G401 (cell line): ENCODE measurements at regions not wholly inside any gene's neighbourhood (a gene's known extent, or its start where the extent isn't known, plus 50 kb on each side); places are given as distances from the start of the nearest gene placed in this dataset.
"Not testable (repeated sequence)": the region's sequence is repeated elsewhere in the genome, so short reads cannot be mapped to it uniquely, and the experiment has no call there.

Experiments used
- DNase-seq: peaks from one replicate; pipeline ENCODE4 v3.0.0-alpha.2; 2015; ENCODE audit warnings: low spot score
- in situ Hi-C: cut with HindIII; loops from 2 replicates; pipeline ENCODE4 v1.10.0; 2016; ENCODE audit warnings: low sequenced_read_pairs, mixed read lengths

DNA sequence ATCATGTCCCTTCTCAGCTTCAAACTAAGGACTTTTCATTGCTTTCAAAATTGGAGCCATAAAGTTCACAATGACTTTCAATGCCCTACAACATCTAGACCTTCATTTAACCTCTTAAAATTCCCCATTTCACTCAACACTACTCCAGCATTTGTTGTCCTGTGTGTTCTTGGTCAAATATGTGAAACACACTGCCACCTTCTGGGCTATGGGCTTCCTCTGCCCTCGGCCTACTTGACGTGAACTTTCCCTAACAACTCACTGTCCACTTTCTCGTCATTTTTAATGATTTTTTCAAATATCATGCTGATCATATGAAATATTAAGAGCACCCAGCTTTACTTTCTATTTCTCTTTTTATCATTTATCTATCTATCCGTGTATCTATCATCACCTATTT lies 2018.4 kb downstream of the NCAM2 start:
- in situ Hi-C loops: no loop called here
- no peak for DNase-seq

DNA sequence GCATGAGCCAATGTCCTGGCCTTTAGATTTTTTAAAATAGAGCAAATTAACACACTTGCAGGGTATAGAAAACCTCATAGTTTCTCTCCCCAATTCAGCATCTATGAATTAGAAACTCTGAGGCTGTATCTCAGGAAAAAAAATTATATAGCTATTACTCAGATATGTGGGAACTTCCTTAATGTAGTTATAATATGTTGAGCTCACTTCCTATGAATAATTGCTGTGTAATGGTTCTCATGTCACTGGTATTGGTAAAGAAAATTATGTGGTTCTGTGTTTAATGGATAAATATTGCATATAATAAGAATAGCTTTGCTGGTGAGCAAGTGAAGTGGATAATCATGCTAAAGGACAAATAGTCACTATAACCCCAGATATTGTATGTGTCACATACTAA lies 2019.8 kb downstream of the NCAM2 start:
- in situ Hi-C loops: no loop called here
- no peak for DNase-seq

DNA sequence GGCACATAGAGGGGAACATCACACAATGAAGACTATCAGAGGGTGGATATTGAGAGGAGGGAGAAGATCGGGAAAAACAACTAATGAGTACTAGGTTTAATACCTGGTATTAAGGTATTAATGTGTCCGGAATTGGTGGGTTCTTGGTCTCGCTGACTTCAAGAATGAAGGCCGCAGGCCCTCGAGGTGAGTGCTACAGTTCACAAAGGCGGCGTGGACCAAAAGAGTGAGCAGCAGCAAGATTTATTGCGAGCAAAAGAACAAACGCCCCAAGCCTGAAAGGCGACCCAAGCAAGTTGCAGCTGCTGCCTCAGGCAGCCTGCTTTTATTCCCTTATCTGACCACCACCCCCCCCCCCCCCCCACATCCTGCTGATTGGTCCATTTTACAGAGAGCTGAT lies 2022.8 kb downstream of the NCAM2 start:
- in situ Hi-C loops: no loop called here
- DNase-seq: no peak

DNA sequence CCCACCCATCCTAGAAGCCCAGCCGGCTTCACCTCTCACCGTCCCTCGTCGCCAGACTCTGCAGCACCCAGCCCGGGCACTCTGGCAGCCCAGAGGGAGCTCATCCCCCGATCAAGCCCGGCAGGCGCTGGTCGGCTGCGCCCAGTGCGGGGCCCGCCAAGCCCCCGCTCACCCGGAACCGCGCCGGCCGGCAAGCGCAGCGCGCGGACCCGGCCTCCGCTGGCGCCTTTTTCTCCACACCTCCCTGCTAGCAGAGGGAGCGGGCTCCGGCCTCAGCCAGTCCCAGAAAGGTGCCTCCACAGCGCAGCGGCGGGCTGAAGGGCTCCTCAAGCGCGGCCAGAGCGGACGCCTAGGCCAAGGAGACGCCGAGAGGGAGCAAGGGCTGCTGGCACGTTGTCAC lies 2023.3 kb downstream of the NCAM2 start:
- DNase-seq: no peak
- in situ Hi-C loops: no loop called here

DNA sequence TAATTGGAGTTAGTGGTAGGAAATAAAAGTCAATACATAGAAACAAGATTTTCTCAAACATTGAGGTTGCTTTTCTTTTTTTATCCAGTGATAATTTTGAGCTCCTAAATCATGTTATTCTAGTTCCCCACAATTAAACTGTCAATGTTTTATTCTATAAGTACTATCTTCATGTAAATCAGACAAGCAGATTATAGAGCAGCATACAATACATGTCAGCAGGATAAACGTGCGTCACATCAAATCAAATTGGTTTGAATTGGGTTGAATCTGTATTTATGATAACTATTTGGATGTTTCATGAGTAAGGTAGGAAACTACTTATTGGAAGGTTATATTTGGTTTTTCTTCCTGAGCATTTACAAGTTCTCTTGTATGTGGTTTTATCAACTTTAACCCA lies 2028.7 kb downstream of the NCAM2 start:
- no peak for DNase-seq
- in situ Hi-C loops: no loop called here

DNA sequence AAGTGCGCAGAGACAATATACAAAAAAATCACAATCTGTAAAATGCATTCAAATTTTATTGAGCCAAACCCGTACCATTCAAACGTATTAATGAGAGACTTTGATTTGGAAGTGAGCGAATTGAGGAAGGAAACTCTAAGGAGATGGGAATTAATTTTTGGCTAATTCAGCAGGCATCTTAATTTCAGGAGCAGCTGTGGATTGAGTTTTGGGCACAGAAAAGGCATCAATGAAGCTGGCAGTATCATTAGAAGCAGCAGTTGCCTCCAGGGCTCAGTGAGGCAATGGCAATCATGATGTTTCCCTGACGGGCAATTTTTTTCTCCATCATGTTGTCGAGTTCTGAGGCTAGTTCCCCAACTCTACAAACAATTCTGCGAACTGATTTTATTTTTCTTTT lies 2041.6 kb downstream of the NCAM2 start:
- in situ Hi-C loops: no loop called here
- DNase-seq: no peak

DNA sequence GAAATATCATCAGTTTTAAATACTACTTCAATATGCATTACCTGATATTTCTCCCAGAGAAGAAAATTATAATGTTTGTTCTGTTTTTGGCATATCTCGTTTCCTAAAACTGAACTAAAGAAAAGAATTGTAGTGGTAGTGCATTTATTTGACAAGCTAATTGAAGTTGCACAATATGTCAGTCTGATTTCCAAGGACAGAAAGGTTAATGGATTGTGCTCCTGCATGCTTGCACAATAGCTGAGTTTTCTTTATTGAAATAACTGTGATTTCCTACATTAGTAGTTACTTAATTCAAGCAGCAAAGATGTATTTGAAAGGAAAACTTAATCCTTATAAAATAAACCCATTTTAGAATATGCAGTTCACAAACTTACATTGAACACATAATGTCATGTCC lies 2047.7 kb downstream of the NCAM2 start:
- no peak for DNase-seq
- in situ Hi-C loops: no loop called here

DNA sequence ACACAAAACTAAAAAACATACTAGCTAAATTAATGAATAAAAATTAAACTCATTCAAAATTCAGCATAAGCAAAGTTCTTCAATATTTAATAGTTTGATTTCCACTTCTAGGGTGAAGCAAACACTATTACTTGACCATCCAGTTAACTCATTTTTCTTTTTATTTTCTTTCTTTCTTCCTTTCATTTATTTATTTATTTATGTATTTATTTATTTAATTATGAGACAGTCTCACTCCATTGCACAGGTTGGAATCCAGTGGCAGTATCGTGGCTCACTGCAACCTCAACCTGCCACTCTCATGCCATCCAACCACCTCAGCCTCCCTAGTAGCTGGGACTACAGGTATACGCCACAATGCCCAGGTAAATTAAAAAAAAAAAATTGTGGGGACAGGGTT lies 2069.5 kb downstream of the NCAM2 start:
- no peak for DNase-seq
- in situ Hi-C loops: no loop called here

DNA sequence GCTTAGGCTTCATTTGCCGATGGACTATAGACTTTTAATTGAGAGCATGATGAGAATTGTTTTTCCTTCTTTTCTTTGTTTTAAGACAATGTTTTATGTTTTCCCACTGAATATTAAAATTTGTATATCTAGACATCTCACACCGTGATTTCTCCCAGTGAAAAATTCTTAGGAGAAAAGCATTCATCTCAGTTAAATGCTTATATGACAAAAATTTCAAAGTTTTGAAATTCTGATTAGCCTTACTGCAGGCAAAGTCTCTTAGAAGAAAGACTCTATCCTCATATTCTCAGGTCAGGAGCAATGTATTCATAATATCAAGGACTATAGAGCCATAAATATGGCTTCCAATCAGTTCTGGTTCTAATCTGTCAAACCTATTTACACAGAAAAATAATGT lies 2085.0 kb downstream of the NCAM2 start:
- in situ Hi-C loops: no loop called here
- no peak for DNase-seq

DNA sequence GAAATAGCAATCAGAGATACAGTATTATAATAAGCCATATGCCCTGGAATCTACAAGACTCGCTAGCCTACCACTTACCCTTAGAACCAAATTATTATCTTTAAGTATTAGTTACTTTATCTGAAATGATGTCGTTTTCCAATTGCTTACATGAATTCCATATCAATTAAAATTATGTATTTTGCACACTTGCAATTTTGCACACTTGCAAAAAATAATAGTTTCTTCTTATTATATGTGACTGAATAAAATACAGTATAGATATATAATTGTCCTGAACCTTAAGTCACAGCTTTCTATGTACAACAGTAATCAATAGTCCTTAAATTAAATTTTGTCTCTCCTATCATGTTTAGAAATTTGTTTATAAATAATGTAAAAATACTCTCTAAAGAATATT lies 2095.1 kb downstream of the NCAM2 start:
- in situ Hi-C loops: no loop called here
- no peak for DNase-seq

DNA sequence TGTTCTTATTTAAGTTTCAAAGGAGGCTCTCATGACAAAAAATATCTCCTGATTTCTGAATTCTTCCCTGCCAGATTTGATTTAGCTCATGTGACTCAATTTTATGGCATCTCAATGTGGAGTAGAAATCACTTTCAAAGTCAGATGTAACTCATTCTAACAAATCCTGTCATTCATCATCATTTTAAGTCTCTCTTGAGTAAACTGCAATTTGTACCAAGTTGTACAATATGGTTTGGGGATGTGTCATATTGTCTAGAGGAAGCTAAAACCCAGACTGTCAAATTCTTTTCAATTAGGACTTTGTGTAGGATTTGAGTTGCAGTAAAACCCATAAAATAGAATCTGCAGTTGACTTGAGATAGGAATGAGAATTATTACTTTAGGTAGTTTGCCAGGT lies 2101.0 kb downstream of the NCAM2 start:
- in situ Hi-C loops: no loop called here
- no peak for DNase-seq

DNA sequence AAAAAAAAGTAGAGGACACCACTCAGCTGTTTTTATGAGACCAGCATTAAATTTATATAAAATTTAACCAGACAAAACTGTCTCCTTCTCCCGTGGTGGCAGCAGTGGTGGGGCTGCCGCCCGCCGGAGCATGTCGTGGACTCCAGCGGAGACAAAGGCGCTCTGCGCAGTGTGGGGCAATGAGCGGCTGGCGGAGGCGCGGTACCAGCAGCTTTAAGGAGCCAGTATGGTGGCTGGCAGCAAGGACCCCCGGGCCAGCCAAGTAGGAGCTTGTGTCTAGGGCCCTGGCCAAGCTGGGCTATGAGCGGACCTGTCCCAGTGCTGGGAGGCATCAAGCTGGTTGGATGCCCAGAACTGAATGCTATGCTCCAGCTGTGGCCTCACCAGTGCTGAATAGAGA lies 2102.9 kb downstream of the NCAM2 start:
- in situ Hi-C loops: no loop called here
- DNase-seq: no peak

DNA sequence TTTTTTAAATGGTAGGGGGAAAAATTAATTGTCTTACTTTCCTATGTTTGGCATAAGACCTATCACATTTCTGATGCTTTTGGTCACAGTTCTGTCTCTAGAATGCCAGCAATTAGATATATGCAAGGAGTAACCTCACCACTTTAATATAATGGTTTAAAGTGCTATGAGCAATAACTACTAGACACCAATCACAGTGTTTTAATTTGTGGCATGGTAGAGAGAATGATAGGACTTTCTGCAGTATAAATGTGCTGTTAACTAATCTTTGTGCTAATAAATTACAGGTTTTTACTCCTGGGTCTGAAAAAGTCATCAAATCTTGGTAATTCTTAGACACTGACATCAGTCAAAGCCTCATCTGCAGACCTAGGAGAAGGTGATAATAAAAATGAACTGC lies 2110.3 kb downstream of the NCAM2 start:
- no peak for DNase-seq
- in situ Hi-C loops: no loop called here

DNA sequence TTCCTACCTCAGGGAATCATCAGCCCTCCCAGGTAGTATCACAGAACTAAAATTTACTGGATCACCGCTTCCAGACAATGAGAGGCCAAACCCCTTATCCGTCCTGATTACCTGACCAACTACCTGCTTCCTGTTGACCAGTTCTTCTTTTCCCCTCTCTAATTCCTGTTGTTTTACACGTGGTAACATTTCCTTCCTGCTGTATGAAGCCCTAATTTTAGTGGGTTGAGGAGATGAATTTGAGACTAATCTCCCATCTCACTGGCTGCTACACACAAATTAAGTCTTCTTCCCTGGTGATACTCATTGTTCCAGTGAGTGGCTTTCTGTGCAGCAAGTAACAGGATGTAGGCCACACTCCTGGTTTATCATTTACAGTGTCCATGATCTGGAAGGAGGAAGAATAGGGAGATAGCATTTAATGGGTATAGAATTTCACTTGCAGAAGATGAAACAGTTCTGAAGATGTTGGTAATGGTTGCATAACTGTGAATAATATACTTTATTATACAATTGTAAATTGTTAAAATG lies 2112.9 kb downstream of the NCAM2 start:
- in situ Hi-C loops: no loop called here
- DNase-seq: no peak

DNA sequence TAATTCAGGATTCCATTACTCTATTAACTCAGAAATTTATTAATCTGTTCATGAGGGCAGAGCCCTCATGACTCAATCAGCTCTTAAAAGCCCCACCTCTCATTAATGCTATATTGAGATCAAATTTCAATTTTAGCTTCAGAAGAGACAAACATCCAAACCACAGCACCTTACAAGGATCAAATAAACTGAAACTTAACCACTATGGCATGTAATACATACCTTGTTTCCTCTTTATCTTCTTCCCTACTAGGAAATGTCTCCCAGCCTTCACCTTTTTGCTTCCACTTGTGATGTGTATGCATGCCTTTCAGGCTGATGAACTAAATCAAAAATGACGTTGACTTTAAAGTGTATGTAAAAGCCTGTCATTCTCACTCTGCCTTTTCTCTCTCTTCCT lies 2121.3 kb downstream of the NCAM2 start:
- no peak for DNase-seq
- in situ Hi-C loops: no loop called here

DNA sequence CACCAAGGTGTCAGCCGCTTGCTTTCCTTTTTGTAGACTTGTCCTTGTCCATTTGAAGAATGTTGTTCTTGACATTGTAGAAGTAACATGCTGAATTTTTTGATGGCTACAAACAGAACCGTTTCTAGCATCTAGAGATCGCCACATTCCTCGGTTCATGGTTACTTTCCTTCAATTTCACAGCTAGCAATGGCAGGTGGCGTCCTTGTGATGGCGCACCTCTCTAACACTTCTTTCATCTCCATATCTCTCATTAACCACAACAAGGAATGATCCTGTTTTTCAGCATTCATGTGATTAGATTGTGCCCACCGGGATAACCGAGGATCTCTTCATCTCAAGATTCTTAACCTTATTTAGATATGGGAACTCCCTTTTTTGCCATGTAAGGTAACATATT lies 2129.8 kb downstream of the NCAM2 start:
- no peak for DNase-seq
- in situ Hi-C loops: no loop called here

DNA sequence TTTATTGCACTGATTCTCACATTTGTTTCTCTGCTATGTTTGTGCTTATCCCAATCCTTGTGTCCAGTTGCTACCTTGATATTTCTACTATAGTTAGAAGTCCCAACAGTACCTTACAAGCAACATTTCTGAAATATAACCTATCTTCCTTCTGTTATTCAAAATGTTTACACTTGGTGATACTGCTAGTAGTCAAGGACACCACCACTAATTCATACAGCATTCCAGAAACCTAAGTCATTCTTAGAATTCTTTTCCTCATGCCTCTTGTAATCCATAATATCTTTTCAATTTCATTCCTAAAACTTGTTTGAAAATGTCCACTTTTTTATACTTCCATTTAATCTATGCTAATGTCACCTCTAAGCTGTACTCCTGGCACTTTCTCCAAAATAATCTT lies 2132.1 kb downstream of the NCAM2 start:
- DNase-seq: no peak
- in situ Hi-C loops: no loop called here

DNA sequence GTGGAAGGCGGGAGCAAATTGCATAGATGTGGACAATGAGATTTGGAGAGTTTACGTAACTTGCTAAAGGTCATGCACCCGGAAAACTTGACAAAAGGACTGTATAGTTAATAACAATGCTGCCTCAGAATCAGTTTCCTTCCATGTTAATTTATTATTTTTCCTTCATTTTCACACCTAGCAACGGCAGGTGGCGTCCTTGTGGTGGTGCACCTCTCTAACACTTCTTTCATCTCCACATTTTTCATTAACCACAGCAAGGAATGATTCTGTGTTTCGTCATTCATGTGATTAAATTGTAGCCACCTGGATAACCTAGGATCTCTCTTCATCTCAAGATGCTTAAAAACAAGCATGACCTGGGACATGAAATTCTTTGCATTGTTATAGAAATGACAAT lies 2133.0 kb downstream of the NCAM2 start:
- DNase-seq: no peak
- in situ Hi-C loops: no loop called here

DNA sequence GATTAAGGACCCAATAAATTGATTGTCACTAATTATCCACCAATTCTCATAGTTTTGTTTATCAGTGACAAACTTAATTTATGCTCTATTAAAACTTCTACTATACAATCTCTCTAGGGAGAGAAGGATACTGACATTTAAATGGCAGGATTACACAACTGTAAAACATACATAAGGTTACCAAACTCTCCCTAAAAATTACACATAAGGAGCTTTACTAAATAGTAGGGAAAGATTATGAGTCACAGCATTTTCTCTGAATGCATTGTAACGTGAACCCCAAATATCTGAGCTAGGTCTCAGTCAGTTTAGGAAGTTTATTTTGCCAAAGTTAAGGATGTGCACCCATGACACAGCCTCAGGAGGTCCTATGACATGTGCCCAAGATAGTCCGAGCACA lies 2140.6 kb downstream of the NCAM2 start:
- no peak for DNase-seq
- in situ Hi-C loops: no loop called here

DNA sequence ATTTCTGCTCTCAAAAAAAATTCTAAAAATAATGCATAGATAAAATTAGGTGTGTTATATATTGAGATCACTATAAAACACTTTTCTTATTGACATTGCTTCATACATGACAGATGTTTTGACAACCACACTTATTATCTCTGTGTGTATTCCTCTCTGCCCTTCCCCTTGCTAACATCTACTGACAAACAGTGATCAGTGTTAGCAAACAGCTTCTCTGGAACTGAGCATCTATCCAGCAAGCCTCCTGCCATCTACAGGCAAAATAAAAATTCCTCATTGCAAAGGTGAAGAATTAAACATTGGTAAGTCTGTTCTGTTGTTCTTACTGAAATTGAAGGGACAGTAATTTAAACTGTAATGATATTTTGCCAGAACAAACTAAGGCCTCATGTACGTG lies 2153.9 kb downstream of the NCAM2 start:
- DNase-seq: peak; percentile 23
- in situ Hi-C loops: no loop called here

DNA sequence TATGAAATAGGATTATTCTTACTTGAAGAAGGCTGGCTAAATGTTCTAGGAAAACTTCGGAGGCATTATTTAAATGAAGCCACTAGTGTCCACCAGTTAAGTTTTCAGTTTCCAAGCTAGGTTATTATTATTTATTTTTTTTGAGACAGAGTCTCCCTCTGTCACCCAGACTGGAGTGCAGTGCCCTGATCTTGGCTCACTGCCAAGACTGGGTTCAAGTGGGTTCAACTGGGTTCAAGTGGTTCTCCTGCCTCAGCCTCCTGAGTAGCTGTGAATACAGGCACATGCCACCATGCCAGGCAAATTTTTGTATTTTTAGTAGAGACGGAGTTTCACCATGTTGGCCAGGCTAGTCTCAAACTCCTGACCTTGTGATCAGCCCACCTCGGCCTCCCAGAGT lies 2155.6 kb downstream of the NCAM2 start:
- DNase-seq, in situ Hi-C loops: not testable (repeated sequence)

DNA sequence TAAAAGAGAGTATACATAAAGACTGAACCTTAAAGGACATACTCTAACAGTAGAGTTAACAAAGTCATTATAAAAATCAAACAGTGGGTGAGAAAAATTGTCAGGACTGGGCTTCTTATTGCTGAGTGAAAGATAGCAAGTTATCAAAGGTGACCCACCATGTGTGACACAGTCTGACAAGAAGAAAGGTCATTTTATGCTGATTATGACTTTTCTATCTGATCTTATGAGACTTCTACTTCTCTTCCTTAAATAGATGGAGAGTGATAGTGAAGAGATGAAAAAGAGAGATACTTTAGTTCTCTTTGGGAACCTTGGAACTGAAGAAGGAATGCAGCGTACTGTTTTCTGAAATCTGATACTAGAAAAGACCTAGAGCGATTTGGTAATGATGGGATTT lies 2157.1 kb downstream of the NCAM2 start:
- no peak for DNase-seq
- in situ Hi-C loops: no loop called here
